ENCODE measurements at regions not wholly inside any gene's neighbourhood (a gene's known extent, or its start where the extent isn't known, plus 50 kb on each side); places are given as distances from the start of the nearest gene placed in this dataset.

DNA sequence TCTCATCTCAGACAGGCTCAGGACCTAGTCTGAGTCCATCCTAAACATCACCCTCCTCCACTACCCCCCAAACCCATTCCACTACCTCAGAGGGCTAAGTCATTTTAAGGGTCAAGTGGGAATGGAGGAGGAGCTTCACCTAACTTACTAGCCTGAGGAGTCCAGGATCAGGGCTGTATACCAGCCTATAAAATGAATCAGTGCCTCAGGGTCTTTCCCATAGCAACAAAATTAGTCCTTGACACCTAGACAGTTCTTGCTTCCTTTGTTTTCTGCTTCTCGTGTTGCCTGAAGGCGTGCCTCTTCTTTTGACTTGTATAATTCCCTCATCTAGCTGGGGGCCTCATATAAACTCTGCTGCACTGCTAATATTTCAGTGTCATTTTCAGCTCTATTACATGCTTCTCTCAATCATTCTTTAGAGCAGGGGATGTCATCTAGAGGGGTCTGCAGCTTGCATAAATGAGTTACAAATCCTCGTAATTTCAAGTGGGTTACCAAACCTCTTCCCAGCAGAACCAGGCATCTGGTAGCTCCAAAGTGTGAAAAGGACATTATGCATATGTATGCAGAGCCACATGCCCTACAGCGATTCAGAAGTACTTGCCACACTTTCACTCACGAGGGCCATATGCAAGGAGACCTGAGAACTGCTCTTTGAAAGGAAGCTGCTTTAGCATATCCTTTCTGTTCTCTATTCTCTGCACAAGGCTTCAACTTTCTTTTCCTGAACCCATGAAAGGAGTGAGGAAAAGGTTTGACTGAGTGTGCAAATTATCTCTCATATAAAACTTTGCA is 311.7 kb upstream of the SEMA6D start:
- TF ChIP-seq, protein P1, sequence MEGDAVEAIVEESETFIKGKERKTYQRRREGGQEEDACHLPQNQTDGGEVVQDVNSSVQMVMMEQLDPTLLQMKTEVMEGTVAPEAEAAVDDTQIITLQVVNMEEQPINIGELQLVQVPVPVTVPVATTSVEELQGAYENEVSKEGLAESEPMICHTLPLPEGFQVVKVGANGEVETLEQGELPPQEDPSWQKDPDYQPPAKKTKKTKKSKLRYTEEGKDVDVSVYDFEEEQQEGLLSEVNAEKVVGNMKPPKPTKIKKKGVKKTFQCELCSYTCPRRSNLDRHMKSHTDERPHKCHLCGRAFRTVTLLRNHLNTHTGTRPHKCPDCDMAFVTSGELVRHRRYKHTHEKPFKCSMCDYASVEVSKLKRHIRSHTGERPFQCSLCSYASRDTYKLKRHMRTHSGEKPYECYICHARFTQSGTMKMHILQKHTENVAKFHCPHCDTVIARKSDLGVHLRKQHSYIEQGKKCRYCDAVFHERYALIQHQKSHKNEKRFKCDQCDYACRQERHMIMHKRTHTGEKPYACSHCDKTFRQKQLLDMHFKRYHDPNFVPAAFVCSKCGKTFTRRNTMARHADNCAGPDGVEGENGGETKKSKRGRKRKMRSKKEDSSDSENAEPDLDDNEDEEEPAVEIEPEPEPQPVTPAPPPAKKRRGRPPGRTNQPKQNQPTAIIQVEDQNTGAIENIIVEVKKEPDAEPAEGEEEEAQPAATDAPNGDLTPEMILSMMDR (IDR thresholded peaks at IDR 0.05; ENCODE audit: low read depth, low read length, missing control alignments) = no peak
- no peak overlapping the region for H3K4me3 ChIP-seq (replicated peaks; ENCODE audit: low read depth, low read length)
- no peak for DNase-seq (ENCODE audit: extremely low read depth, low read depth)

DNA sequence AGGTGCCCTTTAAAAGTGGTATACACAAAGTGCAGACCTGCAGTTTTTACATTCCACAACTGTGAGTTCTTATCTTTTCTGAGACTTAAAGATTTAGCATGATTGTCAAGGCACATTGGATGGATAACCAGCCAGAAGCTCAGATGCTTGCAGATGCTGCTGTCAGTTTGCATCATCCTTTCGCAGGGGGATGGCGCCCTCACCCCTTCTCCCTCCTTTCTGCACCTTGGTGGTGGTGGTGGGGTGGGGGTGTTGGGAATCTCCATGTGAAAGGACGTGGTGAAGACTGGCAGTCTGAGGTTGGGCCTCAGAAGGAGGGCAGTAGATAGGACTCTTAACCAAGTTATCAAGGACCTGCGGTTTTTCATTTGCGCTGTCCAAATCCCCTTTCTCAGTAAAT is 309.6 kb upstream of the SEMA6D start:
- no peak overlapping the region for H3K4me3 ChIP-seq (replicated peaks; ENCODE audit: low read depth, low read length)
- TF ChIP-seq, protein P1 (IDR thresholded peaks at IDR 0.05; ENCODE audit: low read depth, low read length, missing control alignments) = no peak
- no peak for DNase-seq (ENCODE audit: extremely low read depth, low read depth)

DNA sequence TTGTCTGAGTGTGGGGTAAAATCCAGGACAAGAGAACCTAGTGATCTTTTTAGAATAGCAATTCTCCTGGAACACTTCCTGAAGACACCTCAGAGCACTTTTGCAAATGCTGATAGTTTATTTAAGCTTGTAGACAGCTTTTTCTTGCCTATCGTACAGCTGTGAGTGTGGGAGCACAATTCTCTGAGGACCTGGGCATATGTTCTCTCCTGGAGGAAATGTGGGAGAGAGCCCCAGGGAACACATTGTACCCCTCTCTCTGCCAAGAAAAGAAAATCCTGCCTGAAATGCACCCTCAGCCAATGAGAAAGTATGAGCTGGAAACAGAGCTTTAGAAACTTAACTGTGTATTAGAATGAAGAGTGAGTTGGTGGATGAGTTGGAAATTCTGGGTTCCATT is 308.3 kb upstream of the SEMA6D start:
- DNase-seq (ENCODE audit: extremely low read depth, low read depth) = no peak
- TF ChIP-seq, protein P1 (IDR thresholded peaks at IDR 0.05; ENCODE audit: low read depth, low read length, missing control alignments) = no peak

DNA sequence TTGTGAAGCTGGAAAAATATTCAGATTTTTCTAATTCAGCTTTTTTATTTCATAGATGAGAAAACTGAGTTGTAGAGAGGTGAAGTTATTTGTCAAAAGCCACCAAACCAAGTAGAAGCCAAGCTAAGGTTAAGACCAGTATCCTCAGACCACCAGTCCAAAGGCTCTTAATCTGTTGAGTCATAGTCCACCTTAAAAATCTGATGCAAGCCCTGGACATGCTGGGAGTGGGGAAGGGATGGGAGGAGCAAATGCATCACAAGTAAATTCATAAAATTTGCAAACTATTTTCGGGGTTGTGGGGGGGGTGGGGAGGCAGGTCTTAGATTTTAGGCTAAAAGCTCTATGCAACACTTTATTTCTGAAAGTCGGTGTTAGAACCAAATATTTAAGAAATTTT is 307.7 kb upstream of the SEMA6D start:
- no peak overlapping the region for H3K4me3 ChIP-seq (replicated peaks; ENCODE audit: low read depth, low read length)
- no peak for DNase-seq (ENCODE audit: extremely low read depth, low read depth)
- TF ChIP-seq, protein P1 (IDR thresholded peaks at IDR 0.05; ENCODE audit: low read depth, low read length, missing control alignments) = no peak

More for the DNA sequence above, 308.3 kb upstream of the SEMA6D start:
- no peak overlapping the region for H3K4me3 ChIP-seq (replicated peaks; ENCODE audit: low read depth, low read length)

DNA sequence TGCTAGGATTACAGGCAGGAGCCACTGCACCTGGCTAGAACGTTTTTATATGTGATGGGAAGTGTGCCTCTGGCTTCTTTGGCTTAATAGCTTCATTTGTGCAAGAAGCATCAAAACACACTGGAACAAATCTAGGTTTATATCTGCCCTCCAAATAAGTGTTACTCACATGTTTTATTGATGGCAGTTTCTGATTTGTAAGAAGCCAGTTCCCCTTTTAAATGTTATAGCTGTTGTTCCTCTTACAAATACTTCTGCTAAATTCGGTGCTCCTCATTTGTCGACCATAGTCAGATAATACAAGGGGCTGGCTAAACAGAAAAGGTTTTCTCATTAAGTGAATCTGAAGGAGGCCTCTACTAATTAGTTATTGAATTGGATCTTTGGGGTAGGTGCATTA is 307.1 kb upstream of the SEMA6D start:
- no peak for DNase-seq (ENCODE audit: extremely low read depth, low read depth)
- no peak overlapping the region for H3K4me3 ChIP-seq (replicated peaks; ENCODE audit: low read depth, low read length)
- TF ChIP-seq, protein P1 (IDR thresholded peaks at IDR 0.05; ENCODE audit: low read depth, low read length, missing control alignments) = no peak

DNA sequence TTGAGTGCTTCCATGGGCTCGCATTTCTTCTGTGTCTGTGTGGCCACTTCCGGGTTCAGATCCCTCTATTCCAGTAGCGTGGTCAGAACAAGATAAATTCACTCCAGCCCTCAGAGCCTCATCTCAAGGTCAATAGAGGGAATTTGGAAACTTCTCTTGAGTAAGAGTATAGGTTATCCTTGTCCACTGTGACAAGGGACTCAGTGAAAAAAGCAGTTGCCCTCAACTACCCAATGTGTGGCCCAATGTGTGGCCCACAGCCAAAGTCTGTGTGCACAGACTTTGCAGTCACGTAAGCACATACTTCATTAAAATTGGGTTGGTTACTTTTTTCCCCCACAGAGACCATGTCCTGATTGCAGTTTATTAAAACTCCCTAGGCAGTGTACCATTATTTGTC is 305.6 kb upstream of the SEMA6D start:
- DNase-seq (ENCODE audit: extremely low read depth, low read depth) = no peak
- TF ChIP-seq, protein P1 (IDR thresholded peaks at IDR 0.05; ENCODE audit: low read depth, low read length, missing control alignments) = no peak

DNA sequence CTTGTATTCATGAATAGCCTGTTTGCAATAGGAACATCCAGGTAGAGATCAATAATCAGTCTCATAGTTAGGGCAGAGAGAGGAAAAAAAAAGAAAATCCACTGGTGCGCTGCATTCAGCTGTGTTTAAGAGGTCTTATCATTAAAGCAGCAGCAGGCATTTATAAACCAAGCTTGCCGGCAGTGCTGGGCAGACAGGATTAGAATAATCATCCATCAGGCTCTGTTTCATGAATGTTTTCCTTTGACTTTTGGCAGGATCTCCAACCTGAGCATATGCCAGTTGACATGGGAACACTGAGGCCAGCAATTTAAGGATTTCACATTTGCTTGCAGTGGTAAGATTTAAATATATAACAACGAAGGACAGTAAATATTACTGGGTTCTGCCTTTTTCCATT is 305.2 kb upstream of the SEMA6D start:
- no peak for DNase-seq (ENCODE audit: extremely low read depth, low read depth)
- TF ChIP-seq, protein P1 (IDR thresholded peaks at IDR 0.05; ENCODE audit: low read depth, low read length, missing control alignments) = no peak
- no peak overlapping the region for H3K4me3 ChIP-seq (replicated peaks; ENCODE audit: low read depth, low read length)

More for the DNA sequence above, 305.6 kb upstream of the SEMA6D start:
- H3K4me3 ChIP-seq (replicated peaks; ENCODE audit: low read depth, low read length) = no peak overlapping the region
